ENCODE measurements at regions not wholly inside any gene's neighbourhood (a gene's known extent, or its start where the extent isn't known, plus 50 kb on each side); places are given as distances from the start of the nearest gene placed in this dataset.

- no peak for DNase-seq (ENCODE audit: low read depth)
Observed at GRCh38 chrX:69277369-69277990, 112.2 kb upstream of the PJA1 start.

DNA sequence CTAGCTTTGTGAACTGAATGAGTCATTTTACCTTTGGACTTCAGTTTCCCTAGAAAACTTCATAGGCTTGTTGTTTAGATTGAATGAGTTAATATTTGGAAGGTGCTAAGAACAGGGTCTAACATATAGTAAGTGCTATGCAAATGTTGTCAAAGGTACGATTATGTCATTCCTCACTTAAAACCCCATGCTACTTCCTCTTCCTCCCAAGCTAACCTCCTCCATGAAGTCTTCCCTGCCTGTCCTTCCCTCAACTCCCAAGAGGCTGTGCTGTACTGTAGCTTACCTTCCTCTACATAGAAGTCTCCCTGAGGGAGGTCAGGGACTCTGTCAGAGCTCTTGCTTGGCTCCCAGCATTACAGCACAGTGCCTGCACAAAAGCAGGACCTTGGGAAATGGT lies 103.4 kb upstream of the PJA1 start:
- no peak for DNase-seq (ENCODE audit: low read depth)

DNA sequence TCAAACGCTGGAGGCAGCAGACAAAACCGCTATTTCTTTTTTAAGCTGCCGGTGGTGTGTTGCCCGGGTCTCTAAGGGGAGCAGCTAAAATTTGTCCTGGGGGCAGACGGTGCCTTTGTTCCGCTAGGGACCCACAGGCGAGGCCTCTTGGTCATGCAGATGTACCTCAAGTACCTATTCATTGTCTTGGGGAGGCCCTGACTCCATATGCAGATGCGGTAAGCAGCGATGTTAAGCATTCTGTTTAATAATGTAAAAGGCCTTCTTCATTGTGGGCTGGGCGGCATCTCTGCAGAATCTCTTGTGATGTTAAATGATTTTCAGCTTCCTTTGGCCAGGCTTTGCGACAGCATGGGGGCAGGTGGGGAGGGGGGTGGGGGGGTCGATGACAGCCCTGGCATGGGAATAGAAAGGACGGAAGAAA lies 98.9 kb upstream of the PJA1 start:
- no peak for DNase-seq (ENCODE audit: low read depth)

GRCh38 chrX:69263251-69263820 lies 98.1 kb upstream of the PJA1 start:
- DNase-seq (ENCODE audit: low read depth), result no peak

GRCh38 chrX:69262036-69262936 lies 97.0 kb upstream of the PJA1 start:
- DNase-seq (ENCODE audit: low read depth), result no peak

- DNase-seq (ENCODE audit: low read depth), result no peak
Observed at GRCh38 chrX:69260169-69260568, 94.9 kb upstream of the PJA1 start.

GRCh38 chrX:69258893-69259292 lies 93.6 kb upstream of the PJA1 start:
- no peak for DNase-seq (ENCODE audit: low read depth)

GRCh38 chrX:69257499-69258127 lies 92.4 kb upstream of the PJA1 start:
- DNase-seq (ENCODE audit: low read depth), result no peak

GRCh38 chrX:69256291-69256565 lies 91.0 kb upstream of the PJA1 start:
- no peak for DNase-seq (ENCODE audit: low read depth)

DNA sequence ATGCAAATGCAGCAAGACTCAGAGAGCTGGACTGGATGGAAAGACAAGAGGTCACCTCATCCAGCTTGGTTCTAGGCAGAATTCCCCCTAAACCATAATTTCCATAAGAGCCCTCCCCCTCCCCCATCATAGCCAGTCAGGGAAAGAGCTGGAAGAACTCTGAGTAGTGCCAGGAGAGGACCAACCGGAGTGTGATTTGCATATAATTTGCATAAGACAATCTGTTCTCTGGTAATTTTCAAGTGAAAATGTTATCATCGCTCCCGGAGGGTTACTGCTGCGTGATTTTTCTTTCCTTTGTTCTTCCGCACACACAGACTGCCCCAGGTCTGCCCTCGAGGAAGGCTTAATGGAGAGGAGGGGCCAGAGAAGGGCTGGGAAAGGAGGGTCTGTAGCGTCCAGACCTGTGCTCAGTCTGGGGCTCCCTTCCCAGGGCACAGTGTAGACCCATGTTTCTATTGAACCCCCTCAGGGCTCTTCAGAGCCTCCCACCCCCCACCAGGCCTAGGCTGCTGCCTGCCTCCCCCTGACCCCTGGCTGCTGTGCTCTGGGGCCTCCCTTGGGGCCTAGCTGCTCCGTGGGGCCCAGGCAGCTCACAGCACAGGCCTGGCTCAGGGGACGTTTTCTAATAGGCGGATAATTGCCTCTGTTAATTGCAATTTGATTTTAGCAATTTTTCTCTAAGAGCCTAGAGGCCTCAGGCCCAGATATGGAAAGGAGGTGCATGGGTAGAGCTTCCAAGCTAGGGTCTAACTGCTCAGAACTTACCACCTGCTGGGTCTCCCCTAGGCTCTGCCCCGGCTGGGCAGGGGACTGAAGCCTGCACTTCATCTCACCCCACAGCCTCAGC lies 90.4 kb upstream of the PJA1 start:
- no peak for DNase-seq (ENCODE audit: low read depth)

DNA sequence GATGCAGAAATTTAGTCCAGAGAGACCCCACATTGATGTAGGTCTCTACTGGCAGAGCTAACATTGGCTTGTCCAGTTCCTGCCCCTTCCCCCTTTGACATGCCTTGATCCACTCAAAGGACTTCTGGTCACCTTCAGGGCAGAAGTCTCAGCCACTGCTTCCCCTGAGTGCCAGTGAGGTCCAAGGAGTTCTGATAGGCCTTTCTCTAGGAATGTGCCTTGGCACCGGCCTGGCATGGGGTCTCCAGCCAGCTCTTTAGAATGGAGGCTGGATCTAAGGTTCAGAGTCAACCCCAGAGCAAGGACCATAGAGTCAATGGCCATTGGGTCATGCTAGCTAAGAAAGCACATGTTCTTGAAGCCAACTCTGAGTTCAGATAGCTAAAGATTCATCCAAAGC lies 88.6 kb upstream of the PJA1 start:
- no peak for DNase-seq (ENCODE audit: low read depth)

DNA sequence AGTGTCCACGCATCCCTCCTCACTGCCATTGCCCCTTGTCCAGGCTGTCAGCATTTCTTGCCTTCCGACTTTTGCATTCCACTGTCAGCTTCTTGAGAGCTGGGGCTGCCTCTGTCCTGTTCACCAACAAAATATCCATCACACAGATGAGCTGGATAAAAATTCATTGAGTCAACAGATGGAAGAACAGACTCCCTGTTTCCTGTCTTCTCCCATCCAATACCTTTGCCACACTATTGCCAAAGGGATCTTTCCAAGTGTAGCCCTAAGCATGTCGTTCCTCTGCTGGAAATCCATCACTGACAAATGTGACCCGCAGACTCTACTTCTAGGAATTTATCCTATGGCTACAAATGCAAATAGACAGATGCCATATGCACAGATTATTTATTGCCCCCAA lies 78.0 kb upstream of the PJA1 start:
- DNase-seq (ENCODE audit: low read depth), result no peak

GRCh38 chrX:69238887-69239231 lies 73.6 kb upstream of the PJA1 start:
- no peak for DNase-seq (ENCODE audit: low read depth)

DNA sequence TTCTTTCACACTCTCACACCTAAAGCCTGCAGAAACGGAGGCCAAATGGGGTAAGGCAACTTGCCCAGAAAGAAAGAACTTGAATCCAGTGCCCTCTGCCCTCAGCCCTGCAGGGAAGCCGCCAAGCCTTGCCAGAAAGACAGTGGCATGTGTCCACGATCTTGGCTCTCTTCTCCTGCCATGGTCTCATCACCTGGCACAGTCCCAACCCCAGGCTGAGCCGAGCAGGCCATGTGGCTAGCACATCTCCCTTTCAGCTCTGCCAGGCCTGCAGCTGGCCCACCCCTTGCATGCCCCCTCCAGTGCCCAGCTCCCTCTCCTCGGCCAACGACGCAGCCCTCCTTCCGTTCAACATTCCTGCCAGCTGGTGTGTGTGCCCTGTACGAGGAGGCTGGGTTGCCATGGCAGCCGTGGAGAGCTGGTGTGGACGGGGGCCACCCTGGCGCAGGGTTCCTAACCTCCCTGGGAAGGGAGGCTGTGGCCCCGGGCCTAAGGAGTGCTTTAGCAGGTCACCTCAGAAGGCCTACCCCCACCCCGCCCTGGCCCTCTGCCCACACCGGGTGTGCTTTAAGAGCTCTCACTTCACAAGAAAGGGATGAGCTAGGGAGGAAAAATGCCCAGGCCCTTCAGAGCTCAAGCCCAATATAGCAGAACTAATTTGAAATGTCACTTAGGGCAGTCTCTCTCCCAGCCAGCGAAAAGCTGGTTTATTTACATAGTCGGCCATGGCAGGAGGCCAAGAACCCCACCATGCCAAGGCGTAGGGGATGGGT lies 73.0 kb upstream of the PJA1 start:
- no peak for DNase-seq (ENCODE audit: low read depth)

- DNase-seq (ENCODE audit: low read depth), result no peak
Observed at GRCh38 chrX:69237236-69237635, 72.0 kb upstream of the PJA1 start.

- DNase-seq (ENCODE audit: low read depth), result no peak
Observed at GRCh38 chrX:69236641-69237040, 71.4 kb upstream of the PJA1 start.

DNA sequence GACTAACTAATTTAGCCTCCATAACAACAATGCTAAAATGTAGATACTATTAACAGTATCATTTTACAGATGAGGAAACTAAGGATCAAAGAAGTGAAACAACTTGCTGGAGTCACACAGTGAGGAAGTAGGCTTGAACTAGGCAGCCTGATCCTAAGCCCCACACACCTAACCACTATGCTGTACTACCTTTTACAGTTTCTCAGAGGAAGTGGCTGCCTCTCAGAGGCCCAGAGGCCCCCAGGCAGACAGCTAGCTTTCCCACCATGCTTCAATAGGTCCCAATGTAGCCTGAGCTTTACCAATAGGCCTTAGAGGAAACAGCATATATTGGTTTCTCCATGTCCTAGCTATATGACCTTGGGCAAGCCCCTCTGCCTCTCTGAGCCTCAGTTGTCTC lies 69.4 kb upstream of the PJA1 start:
- no peak for DNase-seq (ENCODE audit: low read depth)

- DNase-seq (ENCODE audit: low read depth), result no peak
Observed at GRCh38 chrX:69232945-69233344, 67.7 kb upstream of the PJA1 start.

- no peak for DNase-seq (ENCODE audit: low read depth)
Observed at GRCh38 chrX:69231903-69232302, 66.7 kb upstream of the PJA1 start.

DNA sequence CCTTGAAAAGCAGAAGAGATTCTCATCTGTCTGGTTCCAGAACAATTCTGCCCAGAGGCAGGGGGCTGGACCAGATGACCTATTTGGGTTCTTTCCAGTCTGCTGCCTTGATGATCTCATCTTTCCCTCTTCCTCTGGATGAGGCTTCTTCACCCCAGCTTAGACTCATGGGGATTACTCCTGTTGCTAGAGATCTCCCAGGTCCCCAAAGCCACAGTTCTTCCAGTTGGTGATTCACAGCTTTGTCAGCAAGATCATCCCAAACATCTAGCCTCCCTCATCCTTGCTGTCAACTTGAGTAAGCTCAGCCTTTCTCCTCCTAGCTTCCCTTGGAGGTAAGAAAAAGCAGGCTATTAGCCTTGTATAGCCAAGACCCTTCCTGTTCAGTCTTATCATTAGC lies 64.2 kb upstream of the PJA1 start:
- no peak for DNase-seq (ENCODE audit: low read depth)

- DNase-seq (ENCODE audit: low read depth), result no peak
Observed at GRCh38 chrX:69228732-69229131, 63.5 kb upstream of the PJA1 start.

Data from activated T-helper 9 cell treated with anti-CD3 and anti-CD28 coated beads, Interleukin-2, amount 50 U/mL, for 16 hours (primary cell).